Stimulated activated CD4-positive, alpha-beta T cell treated with anti-CD3 and anti-CD28 coated beads, Interleukin-15, amount 100 ng/mL, for 48 hours (primary cell): ENCODE measurements at regions not wholly inside any gene's neighbourhood (a gene's known extent, or its start where the extent isn't known, plus 50 kb on each side); places are given as distances from the start of the nearest gene placed in this dataset.
A peak's percentile ranks its signal among the peaks of the same experiment; 100 is the strongest.

Experiments
- DNase-seq, 2 donors: peaks; one replicate each; pipeline ENCODE4 v3.0.0-alpha.2; 2020; ENCODE audit warnings: low read depth in 2 of 2

GRCh38 chr2:177118636-177119035 is 94.0 kb upstream of the HNRNPA3 start:
- no peak for DNase-seq

GRCh38 chr2:177119099-177119498 is 93.5 kb upstream of the HNRNPA3 start:
- no peak for DNase-seq

- no peak for DNase-seq
Observed at GRCh38 chr2:177123048-177123447, 89.5 kb upstream of the HNRNPA3 start.

- DNase-seq = no peak
Observed at GRCh38 chr2:177124371-177124770, 88.2 kb upstream of the HNRNPA3 start.

GRCh38 chr2:177127821-177128220 is 84.8 kb upstream of the HNRNPA3 start:
- DNase-seq = no peak

- no peak for DNase-seq
Observed at GRCh38 chr2:177129610-177130009, 83.0 kb upstream of the HNRNPA3 start.

- DNase-seq = no peak
Observed at GRCh38 chr2:177131858-177132257, 80.7 kb upstream of the HNRNPA3 start.

- DNase-seq = no peak
Observed at GRCh38 chr2:177138823-177139222, 73.8 kb upstream of the HNRNPA3 start.

- no peak for DNase-seq
Observed at GRCh38 chr2:177141866-177142265, 70.7 kb upstream of the HNRNPA3 start.

GRCh38 chr2:177143444-177143843 is 69.2 kb upstream of the HNRNPA3 start:
- no peak for DNase-seq

- DNase-seq = no peak
Observed at GRCh38 chr2:177147093-177147694, 65.4 kb upstream of the HNRNPA3 start.

GRCh38 chr2:177147834-177148445 is 64.7 kb upstream of the HNRNPA3 start:
- DNase-seq = no peak

GRCh38 chr2:177148477-177149154 is 64.0 kb upstream of the HNRNPA3 start:
- peak; percentile 46 to 70 for DNase-seq

- DNase-seq = no peak
Observed at GRCh38 chr2:177149155-177149503, 63.5 kb upstream of the HNRNPA3 start.

- no peak for DNase-seq
Observed at GRCh38 chr2:177153805-177154204, 58.8 kb upstream of the HNRNPA3 start.

- DNase-seq = no peak
Observed at GRCh38 chr2:177154809-177155208, 57.8 kb upstream of the HNRNPA3 start.

GRCh38 chr2:177155631-177156030 is 57.0 kb upstream of the HNRNPA3 start:
- DNase-seq = no peak

GRCh38 chr2:177161741-177162460 is 50.7 kb upstream of the HNRNPA3 start:
- DNase-seq = no peak
